GM13977 (cell line): ENCODE measurements at regions not wholly inside any gene's neighbourhood (a gene's known extent, or its start where the extent isn't known, plus 50 kb on each side); places are given as distances from the start of the nearest gene placed in this dataset.

ENCODE experiments used
- DNase-seq: peaks from one replicate; pipeline ENCODE4 v3.0.0; 2012; ENCODE audit warnings: low spot score
- CTCF ChIP-seq: IDR thresholded peaks from 2 replicates; pipeline ENCODE4 v1.5.1; 2012; ENCODE audit warnings: mild to moderate bottlenecking, control low read depth; ENCODE audit not compliant: insufficient read depth; ENCODE audit errors: extremely low read depth, missing control alignments
- in situ Hi-C: fragments of 300-500 bp; cut with MboI; formaldehyde crosslinking; loops from one replicate; pipeline ENCODE4 v1.12.0; 2022; ENCODE audit warnings: low sequenced_read_pairs, low pct_unique_long_range_greater_than_20kb, mixed read lengths, inconsistent platforms; ENCODE audit not compliant: unreplicated experiment

GRCh38 chr10:57026307-57026706 is 665.2 kb upstream of the ZWINT start:
- no peak for DNase-seq
- in situ Hi-C loops: no loop called here
- TF ChIP-seq CTCF: no peak

- DNase-seq: no peak
- in situ Hi-C loops: no loop called here
- TF ChIP-seq CTCF: no peak
Measured at GRCh38 chr10:57023626-57024025, 662.6 kb upstream of the ZWINT start.

GRCh38 chr10:57018452-57018851 is 657.4 kb upstream of the ZWINT start:
- no peak for TF ChIP-seq CTCF
- in situ Hi-C loops: no loop called here
- DNase-seq: no peak

GRCh38 chr10:57017356-57018037 is 656.4 kb upstream of the ZWINT start:
- no peak for TF ChIP-seq CTCF
- in situ Hi-C loops: no loop called here
- DNase-seq: no peak

- no peak for TF ChIP-seq CTCF
- in situ Hi-C loops: no loop called here
- DNase-seq: no peak
Measured at GRCh38 chr10:57015595-57016318, 654.7 kb upstream of the ZWINT start.

- no peak for TF ChIP-seq CTCF
- DNase-seq: no peak
- in situ Hi-C loops: no loop called here
Measured at GRCh38 chr10:57015187-57015586, 654.1 kb upstream of the ZWINT start.
